Stimulated activated naive CD4-positive, alpha-beta T cell (primary cell): ENCODE measurements at regions not wholly inside any gene's neighbourhood (a gene's known extent, or its start where the extent isn't known, plus 50 kb on each side); places are given as distances from the start of the nearest gene placed in this dataset.

Source experiments
- DNase-seq, 6 experiments: peaks; one replicate each; lab custom pipeline; 2025; lab: John Stamatoyannopoulos, UW

DNA sequence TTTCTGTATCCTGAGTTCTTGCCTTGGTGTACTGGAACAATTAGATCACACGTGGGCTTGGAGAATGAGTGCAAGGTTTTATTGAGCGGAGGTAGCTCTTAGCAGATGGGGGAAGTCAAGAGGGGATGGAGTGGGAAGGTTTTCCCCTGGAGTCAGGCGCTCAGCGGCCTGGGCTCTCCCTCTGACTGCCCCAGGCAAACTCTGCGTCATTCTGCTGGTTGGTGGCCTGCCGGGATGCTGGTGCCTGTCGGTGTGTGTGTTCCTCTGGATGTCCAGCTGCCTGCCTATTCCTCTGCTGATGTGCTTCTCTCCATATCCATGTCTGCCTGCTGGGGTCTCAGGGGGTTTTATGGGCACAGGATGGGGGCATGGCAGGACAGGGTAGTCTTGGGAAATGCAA is 111.0 kb downstream of the TRIB2 start:
- no peak for DNase-seq

DNA sequence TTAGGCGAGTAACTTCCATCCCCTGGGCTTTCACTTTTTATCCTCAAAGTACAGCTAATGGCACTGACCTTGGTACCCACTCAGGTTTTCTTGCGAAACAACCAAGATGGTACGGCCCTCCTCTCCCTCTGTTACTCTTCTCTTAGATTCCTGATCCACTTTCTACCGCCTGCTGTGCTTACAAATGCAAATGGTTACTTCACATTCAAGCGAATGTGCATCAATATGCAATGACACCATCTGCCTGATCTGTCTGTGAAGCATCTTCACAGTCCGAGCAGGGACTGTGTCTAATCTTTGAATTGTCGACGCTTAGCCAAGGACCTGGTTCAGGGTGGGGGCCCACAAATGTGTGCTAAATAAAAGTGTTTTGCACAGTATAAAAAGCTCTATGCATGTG is 112.2 kb downstream of the TRIB2 start:
- DNase-seq: no peak

GRCh38 chr2:12831016-12831415 is 114.3 kb downstream of the TRIB2 start:
- DNase-seq: no peak

DNA sequence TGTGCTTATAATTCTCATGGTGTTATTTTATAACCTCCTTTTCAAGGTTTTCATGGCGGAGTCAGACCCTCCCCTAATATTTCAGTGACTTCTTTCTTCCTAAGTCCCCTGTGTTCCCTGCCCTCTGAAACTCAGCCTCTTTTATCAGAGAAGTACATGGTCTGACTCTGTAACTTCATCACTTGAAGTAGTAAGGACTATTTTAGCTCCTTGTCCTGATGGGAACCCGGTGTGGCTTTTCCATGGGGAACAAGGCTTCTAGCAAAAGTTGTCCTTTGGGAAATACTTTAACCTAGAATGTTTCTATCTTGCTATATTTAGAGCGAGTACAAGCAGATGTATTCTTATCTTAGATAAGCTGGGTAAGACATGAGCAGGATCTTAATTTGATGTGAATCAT is 117.5 kb downstream of the TRIB2 start:
- DNase-seq: no peak

- DNase-seq: no peak
Observed at GRCh38 chr2:12835733-12836132, 119.0 kb downstream of the TRIB2 start.

- no peak for DNase-seq
Observed at GRCh38 chr2:12839339-12839738, 122.6 kb downstream of the TRIB2 start.

DNA sequence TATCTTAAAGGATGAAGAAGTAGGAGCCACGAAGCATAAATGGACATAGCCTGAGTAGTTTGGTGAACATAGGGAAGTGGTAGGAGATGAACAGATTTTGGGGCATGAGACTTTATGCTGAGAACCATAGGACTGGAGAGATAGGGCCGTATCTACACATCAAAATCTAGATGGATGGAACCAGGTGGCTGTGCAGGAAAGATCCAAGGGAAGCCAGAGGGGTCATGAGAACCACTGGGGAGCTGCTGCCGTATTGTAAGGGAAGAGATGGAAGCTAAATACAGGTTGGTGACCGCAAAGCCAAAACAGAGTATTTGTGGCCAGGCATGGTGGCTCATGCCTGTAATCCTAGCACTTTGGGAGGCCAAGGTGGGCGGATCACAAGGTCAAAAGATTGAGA is 124.3 kb downstream of the TRIB2 start:
- DNase-seq: no peak

DNA sequence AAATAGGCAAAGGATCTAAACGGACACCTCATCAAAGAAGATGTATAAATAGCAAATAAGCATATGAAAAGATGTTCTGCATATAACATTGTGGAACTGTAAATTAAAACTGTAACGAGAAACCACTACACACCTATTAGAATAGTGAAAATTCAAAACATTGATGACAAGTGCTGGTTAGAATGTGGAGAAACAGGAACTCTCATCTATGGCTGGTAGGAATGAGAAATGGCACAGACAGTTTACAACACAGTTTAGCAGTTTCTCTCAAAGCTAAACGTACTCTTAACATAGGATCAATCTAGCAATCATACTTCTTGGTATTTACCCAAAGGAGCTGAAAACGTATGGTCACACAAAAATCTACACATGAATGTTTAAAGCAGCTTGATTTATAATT is 126.2 kb downstream of the TRIB2 start:
- DNase-seq: no peak

DNA sequence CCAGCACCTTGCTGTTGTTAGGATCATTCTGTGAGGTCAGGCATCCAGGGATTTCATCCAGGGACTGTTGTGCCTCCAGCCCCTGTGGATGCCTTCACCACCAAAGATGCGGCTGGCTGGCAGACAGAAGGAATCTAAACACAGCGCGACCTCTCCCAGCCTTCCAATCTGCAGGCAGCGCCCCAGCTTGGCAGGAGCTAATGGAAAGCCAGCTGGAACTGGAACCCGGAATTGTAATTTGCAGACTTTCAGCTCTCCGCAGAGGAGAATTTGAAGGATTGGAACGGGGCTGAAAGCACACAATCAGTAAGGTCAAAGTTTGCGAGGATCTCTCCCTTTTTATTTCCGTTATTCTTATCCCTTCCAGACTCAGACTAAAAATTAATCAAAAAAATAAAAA is 127.8 kb downstream of the TRIB2 start:
- DNase-seq: no peak

GRCh38 chr2:12847694-12848575 is 131.2 kb downstream of the TRIB2 start:
- DNase-seq: no peak

DNA sequence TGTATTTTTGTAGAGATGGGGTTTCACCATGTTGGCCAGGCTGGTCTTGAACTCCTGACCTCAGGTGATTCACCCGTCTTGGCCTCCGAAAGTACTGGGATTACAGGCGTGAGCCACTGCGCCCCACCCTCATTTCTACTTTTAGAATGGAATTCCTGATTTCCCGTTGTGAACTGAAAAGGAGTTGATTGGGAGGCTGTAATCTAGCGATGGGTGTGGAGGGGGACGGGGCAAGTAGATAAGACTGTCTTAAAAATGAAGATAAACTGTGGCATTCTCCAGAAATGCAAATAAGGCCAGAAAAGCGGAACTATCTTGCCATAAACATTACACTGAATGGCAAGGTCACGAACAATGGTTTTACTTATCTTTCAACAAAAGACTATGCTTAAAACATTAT is 135.4 kb downstream of the TRIB2 start:
- DNase-seq: no peak

DNA sequence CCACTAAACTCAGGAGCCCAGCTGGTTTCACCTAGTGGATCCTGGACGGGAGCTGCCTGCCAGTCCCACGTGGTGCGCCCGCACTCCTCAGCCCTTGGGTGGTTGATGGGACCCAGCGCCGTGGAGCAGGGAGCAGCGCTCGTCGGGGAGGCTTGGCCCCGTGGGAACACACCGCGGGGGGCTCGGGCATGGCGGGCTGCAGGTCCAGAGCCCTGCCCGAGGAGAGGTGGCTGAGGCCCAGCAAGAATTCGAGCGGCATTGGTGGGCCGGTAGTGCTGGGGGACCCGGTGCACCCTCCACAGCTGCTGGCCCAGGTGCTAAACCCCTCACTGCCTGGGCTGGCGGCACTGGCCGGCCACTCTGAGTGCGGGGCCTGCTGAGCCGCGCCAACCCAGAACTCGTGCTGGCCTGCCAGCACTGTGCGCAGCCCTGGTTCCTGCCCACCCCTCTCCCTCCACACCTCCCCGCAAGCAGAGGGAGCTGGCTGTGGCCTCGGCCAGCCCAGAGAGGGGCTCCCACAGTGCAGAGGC is 137.3 kb downstream of the TRIB2 start:
- no peak for DNase-seq

- DNase-seq: no peak
Observed at GRCh38 chr2:12855508-12855907, 138.8 kb downstream of the TRIB2 start.

DNA sequence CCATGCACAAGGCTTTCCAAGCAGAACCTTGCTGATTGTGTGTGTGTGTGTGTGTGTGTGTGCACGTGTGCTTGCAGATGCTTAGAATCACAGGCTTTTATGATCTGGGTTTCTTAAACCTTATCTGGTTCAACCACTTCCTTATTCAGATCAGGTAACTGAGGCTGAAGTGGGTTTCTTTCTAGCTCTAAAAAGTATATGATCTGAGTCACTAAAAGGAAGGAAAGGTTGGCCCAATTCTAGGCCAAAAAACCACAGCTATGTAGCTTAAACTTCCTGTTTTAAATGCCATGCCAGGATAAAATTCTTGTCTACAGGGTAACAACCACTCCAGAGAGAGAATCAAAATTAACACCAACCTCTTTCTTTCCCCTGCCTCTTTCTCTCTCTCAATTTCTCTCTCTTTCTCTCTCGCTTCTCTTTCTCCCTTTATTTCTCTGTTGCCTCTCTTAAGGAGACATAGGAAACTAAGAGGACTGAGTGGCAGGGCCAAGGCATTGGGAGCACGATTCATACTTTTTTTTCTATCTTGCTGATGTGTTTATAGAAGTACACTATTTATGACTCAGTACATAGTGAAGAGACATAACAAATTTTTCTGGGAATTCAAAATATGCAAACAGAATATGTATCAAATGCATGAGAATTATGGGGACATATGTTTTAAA is 140.3 kb downstream of the TRIB2 start:
- DNase-seq: peak in 3 of 6 experiments; percentile 72 to 75 (median 73)

DNA sequence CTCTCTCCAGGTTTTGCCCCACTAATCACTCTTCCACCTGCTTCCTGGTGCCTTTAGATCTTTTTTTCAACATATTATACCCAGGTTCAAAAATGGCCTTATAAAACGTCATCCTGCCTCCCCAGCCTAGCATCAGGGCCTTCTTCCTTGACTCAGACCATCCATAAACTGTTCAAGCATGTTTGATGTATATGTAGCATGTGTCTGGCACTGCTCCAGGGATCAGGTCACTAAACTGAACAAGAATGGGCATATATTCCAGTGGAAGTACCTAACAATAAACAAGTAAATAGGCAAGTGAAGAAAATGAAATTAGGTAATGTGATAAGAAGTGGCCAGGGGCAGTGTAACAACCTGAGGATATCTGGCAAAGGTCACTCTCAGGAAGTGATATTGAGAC is 141.2 kb downstream of the TRIB2 start:
- DNase-seq: no peak

DNA sequence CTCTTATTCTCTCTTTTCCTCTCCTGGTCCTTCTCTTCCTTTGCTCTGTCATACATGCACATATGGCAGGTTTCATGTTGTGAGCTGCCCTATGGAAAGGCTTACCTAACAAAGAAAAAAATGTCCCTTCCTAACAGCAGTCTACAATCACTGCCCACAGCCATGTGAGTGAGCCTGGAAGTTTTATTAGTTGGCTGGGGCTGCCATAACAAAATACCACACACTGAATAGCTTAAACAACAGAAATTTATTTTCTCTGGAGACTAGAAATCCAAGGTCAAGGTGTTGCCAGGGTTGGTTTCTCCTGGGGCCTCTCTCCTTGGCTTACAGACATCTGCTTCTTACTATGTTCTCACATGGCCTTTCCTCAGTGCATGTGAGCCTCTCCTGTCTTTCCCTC is 142.1 kb downstream of the TRIB2 start:
- DNase-seq: no peak

DNA sequence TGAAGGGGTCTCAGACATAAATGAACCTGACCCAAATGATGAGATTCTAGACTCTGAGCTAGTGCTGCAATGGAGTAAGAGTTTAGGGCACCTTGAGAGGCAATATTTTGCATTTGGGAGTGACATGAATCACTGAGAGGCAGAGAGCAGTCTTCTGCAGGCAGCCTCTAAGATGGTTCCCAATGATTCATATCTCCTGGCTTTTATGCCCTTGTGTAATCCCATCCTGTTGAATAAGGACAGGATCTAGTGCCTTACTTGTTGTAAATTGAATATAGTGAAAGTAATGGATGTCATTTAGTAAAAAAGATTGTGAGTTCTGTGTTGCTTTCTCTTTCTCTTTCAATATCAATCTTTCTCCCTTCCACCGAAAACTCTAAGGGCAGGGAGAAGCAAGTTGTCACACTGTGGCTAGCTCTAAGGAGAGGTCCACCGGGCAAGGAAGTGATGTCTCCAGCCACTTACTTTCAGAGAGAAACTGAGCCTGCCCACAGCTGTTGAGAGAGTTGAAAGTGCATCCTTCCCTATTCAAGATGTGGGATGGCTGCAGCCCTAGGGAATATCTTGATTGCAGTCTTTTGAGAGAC is 144.7 kb downstream of the TRIB2 start:
- no peak for DNase-seq

GRCh38 chr2:12862541-12862940 is 145.8 kb downstream of the TRIB2 start:
- DNase-seq: no peak

DNA sequence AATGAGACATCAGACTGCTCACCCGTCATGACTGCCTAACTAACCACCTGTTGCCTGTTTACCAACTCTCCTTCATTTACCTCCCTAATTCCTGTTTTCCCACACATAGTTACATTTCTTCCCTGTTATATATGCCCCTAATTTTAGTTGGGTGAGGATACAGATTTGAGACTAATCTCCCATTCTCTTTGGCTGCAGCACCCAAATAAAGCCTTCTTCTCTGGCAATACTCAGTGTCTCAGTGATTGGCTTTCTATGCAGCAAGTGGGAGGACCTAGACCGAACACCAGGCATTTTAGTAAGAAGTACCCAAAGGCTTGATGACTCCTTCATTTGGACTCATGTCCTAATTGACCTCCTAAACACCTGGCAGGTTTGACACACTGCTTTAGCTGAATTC is 147.2 kb downstream of the TRIB2 start:
- no peak for DNase-seq

DNA sequence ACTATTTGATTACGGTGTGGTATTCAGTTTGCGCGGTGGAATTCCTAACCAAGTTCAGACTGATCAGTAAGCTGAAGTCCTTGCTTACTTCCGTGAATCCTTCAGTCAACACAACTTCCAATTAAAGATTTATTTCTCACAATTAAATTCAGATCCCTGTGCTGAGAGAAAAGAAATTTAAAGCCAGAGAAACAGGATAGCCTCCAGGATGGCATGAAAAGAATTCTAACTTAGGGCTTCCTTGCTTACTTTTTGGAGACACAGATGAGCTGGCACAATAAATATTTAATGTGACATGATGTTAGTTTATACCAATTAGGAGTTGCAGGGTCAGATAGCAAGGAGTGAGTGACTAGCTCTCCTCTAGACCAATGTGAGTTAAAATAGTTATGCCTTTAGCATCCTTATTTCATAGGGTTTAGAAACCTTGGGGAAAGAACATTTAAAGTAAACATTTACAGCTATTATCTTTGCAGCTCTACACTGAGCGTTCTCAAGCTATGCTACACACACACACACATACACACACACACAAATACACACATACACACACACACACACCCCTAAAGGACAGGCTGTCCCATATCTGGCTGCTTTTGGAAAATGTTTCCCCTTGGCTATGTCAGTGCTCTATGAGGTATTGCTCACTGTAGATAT is 151.0 kb downstream of the TRIB2 start:
- no peak for DNase-seq

DNA sequence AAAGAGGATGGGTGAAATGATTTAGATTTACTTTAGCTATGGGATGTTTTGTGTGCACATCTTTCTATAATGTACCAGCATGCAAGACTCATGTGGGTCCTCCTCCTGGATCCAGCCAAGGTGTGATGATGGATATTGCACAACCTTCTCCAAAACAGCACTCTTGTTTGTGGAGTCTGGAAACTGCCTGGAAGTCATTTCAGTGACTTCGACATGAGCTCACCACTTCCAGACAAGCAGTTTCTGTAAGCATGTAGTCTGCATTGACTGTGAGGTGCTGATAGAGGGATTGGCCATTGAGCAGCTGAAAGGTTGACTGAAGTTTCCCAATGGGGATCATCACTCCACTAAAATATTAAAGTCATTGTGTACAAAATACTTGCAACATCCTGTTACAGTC is 154.0 kb downstream of the TRIB2 start:
- no peak for DNase-seq

DNA sequence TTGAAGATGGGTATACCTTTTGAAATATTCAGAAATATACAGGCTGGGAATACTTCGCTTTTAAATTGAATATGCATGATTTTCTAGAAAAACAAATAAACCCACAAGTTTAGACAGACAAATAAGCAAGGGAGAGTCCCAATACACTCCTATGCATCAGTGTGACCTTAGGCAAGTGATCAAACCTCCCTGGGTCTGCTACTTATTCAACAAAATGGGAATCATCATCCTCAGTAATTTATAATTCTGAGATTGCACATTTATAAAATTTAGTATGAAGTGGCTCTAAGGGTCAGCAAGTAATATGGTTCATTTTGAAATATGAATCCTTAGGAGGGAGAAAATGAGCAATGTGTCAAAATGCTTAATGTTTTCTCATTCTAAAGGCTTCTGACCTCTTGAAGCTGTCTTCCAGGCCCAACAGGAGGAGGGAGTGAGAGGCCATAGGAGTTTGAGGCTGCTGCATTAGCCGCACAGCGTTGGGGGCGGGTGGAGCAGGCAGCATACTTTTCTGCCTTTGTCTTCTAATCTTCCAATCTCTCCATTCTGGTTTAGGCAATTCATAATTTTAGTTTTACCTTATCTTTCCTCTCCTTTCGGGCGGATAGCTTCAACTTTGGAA is 155.1 kb downstream of the TRIB2 start:
- DNase-seq: no peak
